ENCODE measurements at regions not wholly inside any gene's neighbourhood (a gene's known extent, or its start where the extent isn't known, plus 50 kb on each side); places are given as distances from the start of the nearest gene placed in this dataset.
A peak's percentile ranks its signal among the peaks of the same experiment; 100 is the strongest.
"Not testable (repeated sequence)": the region's sequence is repeated elsewhere in the genome, so short reads cannot be mapped to it uniquely, and the experiment has no call there.

- not testable (repeated sequence) for DNase-seq (ENCODE audit: low read depth)
These were observed 146.8 kb upstream of the ROPN1B start for GRCh38 chr3:125822175-125822574.

- not testable (repeated sequence) for DNase-seq (ENCODE audit: low read depth)
These were observed 137.8 kb upstream of the ROPN1B start for GRCh38 chr3:125831005-125831750.

- not testable (repeated sequence) for DNase-seq (ENCODE audit: low read depth)
These were observed 133.4 kb upstream of the ROPN1B start for GRCh38 chr3:125835562-125835961.

- not testable (repeated sequence) for DNase-seq (ENCODE audit: low read depth)
These were observed 132.9 kb upstream of the ROPN1B start for GRCh38 chr3:125836011-125836551.

- DNase-seq (ENCODE audit: low read depth) = not testable (repeated sequence)
These were observed 132.2 kb upstream of the ROPN1B start for GRCh38 chr3:125836786-125837185.

- DNase-seq (ENCODE audit: low read depth) = not testable (repeated sequence)
These were observed 130.1 kb upstream of the ROPN1B start for GRCh38 chr3:125838857-125839256.

- not testable (repeated sequence) for DNase-seq (ENCODE audit: low read depth)
These were observed 128.5 kb upstream of the ROPN1B start for GRCh38 chr3:125840465-125840864.

- not testable (repeated sequence) for DNase-seq (ENCODE audit: low read depth)
These were observed 121.0 kb upstream of the ROPN1B start for GRCh38 chr3:125847966-125848365.

GRCh38 chr3:125855006-125855405 is 114.0 kb upstream of the ROPN1B start:
- not testable (repeated sequence) for DNase-seq (ENCODE audit: low read depth)

- DNase-seq (ENCODE audit: low read depth) = not testable (repeated sequence)
These were observed 108.4 kb upstream of the ROPN1B start for GRCh38 chr3:125860547-125860946.

GRCh38 chr3:125862841-125863254 is 106.1 kb upstream of the ROPN1B start:
- DNase-seq (ENCODE audit: low read depth) = not testable (repeated sequence)

- DNase-seq (ENCODE audit: low read depth) = not testable (repeated sequence)
These were observed 104.4 kb upstream of the ROPN1B start for GRCh38 chr3:125864532-125864931.

- peak; percentile 87 for DNase-seq (ENCODE audit: low read depth)
These were observed 83.0 kb upstream of the ROPN1B start for GRCh38 chr3:125886006-125886405.

GRCh38 chr3:125899181-125899580 is 69.8 kb upstream of the ROPN1B start:
- not testable (repeated sequence) for DNase-seq (ENCODE audit: low read depth)

GRCh38 chr3:125901473-125901872 is 67.5 kb upstream of the ROPN1B start:
- DNase-seq (ENCODE audit: low read depth) = not testable (repeated sequence)

- not testable (repeated sequence) for DNase-seq (ENCODE audit: low read depth)
These were observed 65.1 kb upstream of the ROPN1B start for GRCh38 chr3:125903780-125904455.

GRCh38 chr3:125907279-125907678 is 61.7 kb upstream of the ROPN1B start:
- DNase-seq (ENCODE audit: low read depth) = not testable (repeated sequence)

GRCh38 chr3:125910851-125911250 is 58.1 kb upstream of the ROPN1B start:
- DNase-seq (ENCODE audit: low read depth) = not testable (repeated sequence)

GRCh38 chr3:125914608-125915436 is 54.2 kb upstream of the ROPN1B start:
- DNase-seq (ENCODE audit: low read depth) = peak; percentile 43

GRCh38 chr3:125915437-125915787 is 53.6 kb upstream of the ROPN1B start:
- peak; percentile 5 for DNase-seq (ENCODE audit: low read depth)

- DNase-seq (ENCODE audit: low read depth) = peak; percentile 99
These were observed 53.1 kb upstream of the ROPN1B start for GRCh38 chr3:125915792-125916375.
